GM21528 (cell line): ENCODE measurements at regions not wholly inside any gene's neighbourhood (a gene's known extent, or its start where the extent isn't known, plus 50 kb on each side); places are given as distances from the start of the nearest gene placed in this dataset.
"Not testable (repeated sequence)": the region's sequence is repeated elsewhere in the genome, so short reads cannot be mapped to it uniquely, and the experiment has no call there.

ENCODE experiments used
- ATAC-seq: cut with Tn5 transposase; IDR thresholded peaks from one replicate; pipeline ENCODE4 v1.9.1; 2021; ENCODE audit warnings: mild to moderate bottlenecking, moderate library complexity; ENCODE audit not compliant: unreplicated experiment, low FRiP score

DNA sequence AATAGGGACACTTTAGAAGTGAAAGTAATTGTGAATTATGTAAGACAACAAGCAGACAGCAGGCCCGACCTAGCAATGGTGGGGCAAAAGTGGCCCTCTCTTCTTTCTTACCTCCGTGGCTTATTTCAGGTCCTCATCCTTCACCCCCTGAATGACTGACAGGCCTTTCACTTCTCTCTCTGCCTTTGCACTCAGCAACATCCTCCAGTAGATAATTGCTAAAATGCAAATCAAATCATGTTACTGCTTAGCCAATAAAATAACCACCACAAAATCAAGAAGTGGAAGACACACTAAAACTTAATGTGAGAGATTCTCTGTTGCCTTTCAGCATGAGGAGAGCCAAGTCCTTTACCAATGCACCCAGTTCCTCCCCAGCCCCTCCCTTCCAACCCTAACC is 274.6 kb upstream of the ZNF32 start:
- no peak for ATAC-seq

- no peak for ATAC-seq
These were observed 273.9 kb upstream of the ZNF32 start for GRCh38 chr10:43922335-43923280.

- no peak for ATAC-seq
These were observed 273.2 kb upstream of the ZNF32 start for GRCh38 chr10:43921881-43922280.

- ATAC-seq: no peak
These were observed 272.8 kb upstream of the ZNF32 start for GRCh38 chr10:43921478-43921877.

GRCh38 chr10:43920236-43920758 is 271.6 kb upstream of the ZNF32 start:
- not testable (repeated sequence) for ATAC-seq

- ATAC-seq: no peak
These were observed 265.1 kb upstream of the ZNF32 start for GRCh38 chr10:43913676-43914235.

- ATAC-seq: no peak
These were observed 263.8 kb upstream of the ZNF32 start for GRCh38 chr10:43912469-43912868.

DNA sequence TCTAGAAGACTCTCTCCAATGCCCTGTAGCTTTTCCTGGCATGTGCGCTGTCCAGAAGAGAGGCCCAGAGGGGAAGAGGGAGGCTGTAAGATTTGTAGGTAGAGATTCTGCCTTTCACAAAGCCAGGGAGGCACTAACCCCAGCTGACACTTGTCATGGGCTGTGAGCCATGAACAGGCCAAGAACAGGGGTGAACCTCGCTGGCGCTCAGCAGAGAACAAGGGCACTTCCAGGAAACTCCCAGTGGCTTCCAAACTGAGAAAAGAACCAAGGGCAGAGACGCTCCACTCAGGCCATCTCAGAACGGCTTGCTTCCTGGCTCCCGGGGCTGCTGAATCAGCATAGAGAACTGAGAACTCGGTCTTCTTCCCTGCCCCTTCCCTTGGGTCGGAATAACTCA is 257.8 kb upstream of the ZNF32 start:
- ATAC-seq: no peak

DNA sequence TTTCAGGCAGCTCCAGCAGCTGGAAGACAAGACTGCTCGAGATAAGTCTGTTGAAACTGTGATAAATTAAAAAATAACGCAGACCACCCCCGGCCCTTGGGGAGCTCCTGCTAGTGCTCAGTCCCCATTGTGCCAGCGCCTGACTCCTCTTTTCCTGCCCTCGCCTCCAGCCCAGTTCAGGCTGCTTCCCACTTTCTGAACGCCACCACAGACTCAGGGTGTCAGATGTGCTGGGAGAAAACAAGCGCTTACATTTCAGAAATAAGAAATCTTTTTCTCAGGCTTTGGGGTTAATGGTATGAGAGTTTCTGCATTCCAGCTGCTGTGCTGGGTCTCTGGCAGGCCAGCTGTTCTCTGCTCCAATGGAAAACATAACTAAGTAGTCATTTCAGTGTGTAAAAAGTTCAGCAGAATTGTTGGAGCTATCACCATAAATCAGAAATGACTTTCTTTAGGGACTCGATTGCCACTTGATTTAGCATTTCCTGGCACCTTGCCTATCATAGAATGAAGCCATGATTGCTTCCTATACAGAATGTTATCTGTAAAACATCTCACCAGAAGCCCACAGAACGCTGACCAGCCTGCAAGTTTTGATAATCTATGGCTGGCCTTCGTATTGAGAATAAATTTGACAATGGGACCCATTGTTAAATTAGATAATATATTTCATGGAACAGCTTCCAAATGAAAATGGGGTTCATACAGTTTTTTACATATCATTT is 257.0 kb upstream of the ZNF32 start:
- ATAC-seq: no peak

DNA sequence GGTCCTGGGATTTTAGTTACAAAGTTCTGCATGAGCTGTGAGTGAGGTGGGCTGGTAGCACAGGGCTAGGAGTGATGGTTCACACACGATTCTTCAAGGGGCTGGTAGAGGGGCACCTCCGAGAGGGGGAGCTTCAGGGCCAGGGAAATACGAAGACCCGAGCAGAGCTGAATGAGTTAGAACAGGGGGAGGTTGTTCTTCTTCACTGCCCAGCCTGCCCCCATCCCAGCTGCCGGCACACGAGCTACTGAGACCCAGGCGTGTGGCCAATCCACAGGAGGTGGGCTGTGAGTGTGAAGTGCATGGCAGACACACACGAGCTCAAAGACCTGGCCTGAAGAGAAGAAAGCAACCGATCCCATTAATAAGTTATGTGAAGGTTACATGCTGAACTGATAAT is 256.2 kb upstream of the ZNF32 start:
- ATAC-seq: no peak

DNA sequence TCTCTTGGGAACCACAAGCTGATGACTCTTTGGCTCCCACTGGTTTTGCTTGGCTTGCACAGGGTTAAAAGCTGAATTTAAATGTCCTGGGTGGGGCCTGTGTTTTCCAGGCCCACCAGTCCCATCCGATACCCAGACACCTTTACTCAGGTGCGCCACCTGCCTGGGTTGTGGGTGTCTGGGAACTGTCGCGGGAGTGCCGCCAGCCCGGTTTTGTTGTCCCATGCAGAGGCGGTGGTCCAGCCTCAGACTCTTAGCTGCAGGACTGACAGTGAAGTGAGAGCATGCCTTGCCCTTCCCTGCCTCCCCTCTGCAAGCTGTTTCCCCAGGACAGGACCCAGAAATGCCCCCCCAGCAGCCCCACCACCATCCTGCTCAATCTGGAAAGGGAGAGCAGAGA is 255.6 kb upstream of the ZNF32 start:
- ATAC-seq: no peak

DNA sequence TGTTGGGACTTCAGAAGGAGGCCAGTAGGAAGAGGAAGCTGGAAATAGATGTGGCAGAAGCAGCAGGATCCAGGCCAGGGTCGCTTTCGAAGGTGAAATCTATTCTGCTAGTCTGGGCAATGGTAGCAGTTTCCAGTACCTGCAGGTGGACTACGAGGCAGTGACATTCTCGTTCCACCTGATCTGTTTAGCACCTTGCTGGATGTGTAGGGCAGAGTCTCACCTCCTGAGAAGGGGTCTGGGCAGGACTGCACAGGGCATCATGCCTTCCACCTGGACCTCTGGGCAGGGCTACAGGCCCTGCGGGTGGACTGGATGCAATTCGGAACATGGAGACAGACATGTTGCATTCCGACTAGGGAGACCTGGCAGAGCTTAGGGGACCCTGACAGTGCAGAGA is 254.8 kb upstream of the ZNF32 start:
- no peak for ATAC-seq

GRCh38 chr10:43902842-43903241 is 254.2 kb upstream of the ZNF32 start:
- ATAC-seq: no peak

DNA sequence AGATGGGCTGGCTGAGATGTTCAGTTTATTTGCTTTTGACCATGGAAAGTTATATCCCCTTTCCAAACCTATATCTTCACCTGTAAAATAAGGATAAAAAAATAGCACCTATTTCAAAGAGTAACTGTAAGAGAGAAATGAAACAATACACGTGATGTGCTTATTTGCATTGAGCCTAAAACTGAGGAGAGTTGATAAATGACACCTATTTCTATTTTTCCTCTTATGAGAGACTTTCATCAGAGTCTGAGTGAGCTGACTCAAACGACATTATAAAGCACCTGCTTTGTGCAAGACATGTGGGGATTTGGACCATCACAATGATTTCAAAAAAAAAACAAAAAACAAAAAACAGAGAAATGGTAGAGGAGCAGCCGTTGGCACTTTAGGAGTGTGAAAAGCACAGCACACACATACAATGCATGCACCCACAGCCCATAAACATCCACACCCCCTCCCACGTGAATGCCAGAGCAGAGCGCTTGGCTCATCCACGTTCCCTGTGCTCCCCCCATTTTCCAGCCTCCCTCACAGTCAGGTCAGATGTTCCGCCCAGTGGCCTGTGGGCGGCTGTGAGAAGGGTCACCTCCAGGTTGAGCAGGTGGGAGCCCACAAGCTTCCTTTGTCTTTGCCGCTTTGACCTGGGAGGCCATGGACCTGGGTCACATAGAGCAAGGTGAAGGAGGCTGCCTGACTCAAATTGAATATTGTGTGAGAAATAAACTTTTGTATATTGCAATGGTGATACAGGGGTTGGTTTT is 253.2 kb upstream of the ZNF32 start:
- ATAC-seq: no peak

GRCh38 chr10:43901302-43901701 is 252.6 kb upstream of the ZNF32 start:
- ATAC-seq: no peak

DNA sequence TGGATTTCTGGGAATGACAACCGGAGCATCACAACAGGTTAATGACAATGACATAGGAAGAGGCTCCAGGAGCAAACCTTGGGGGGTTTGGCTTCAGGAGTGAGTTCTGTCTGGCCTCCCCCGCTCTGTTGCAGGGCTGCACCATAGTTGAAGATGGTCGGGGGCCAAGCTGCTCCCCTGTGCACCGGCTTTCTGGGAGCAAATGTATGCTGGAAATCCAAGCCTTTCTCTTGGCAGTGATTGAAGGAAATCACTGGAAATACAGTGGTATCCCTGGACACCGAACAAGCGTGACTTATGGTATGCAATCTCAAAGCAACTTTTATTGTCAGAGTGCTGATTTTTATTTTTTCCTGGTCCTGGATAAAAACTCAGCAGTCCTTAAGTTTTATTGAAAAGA is 251.9 kb upstream of the ZNF32 start:
- ATAC-seq: no peak

GRCh38 chr10:43899224-43899959 is 250.7 kb upstream of the ZNF32 start:
- no peak for ATAC-seq

DNA sequence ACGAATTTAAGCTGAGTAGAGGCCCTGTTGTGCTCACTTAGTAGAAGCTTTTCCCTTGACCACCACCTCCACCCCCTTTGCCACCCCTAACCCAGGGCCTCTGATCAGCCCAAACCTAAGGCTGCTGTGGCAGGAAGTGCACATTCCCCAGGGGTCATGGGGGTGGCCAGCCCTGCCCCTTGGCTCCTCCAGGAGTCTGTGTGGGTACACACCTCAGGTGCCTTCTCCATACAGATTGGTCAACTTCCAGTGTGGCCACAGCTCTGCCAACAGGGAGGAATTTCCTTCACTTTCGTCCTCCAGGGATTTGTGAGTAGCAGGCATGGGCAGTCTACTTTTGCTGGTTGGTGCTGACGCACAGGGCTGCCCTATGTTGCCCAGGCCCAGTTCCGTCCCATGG is 249.9 kb upstream of the ZNF32 start:
- ATAC-seq: no peak

DNA sequence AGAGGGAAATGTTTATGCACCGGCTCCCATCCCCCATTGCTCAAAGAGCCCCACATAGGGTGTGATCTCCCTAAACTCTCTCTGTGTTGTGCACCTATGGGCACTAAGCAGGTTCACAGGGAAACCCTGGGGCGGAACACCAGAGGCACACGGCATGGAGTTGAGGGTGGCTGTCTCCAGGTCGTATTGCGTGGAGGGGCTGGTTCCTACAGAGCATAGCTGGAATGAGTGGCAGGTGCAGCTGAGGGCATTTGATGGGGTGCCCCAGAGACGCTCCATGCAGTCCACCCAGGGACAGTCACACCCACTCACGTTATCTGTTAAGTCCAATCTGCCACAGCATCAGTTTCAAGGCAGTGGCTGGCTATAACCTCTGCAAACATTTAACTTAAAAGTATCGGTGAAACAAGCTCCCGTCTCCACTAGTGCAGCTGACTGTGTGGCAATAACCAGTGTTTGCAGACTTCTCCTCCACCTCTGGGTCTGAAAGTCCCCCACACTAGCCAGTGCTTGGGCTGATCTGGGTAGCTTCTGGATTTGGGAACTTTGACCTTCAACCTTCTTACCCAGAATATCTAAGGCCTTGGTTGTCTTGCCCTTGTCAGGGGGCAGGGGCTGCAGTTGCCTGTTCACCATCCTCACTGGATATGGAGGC is 249.2 kb upstream of the ZNF32 start:
- no peak for ATAC-seq
